ENCODE measurements at regions not wholly inside any gene's neighbourhood (a gene's known extent, or its start where the extent isn't known, plus 50 kb on each side); places are given as distances from the start of the nearest gene placed in this dataset.

GRCh38 chr20:58600756-58601155 is 50.3 kb upstream of the STX16 start:
- no peak for ATAC-seq
- Mint-ChIP-seq H3K9me3 (no peaks in the 10 kb centered on the region), H3K36me3 (no peaks in the 10 kb centered on the region), H3K27ac (no peak overlapping the region)
- DNase-seq (ENCODE audit: low spot score in 2 of 2) = no peak

GRCh38 chr20:58599966-58600365 is 51.1 kb upstream of the STX16 start:
- H3K27ac Mint-ChIP-seq = no peak overlapping the region
- no peaks in the 10 kb centered on the region for H3K9me3 Mint-ChIP-seq
- ATAC-seq = no peak
- H3K36me3 Mint-ChIP-seq = no peaks in the 10 kb centered on the region
- no peak for DNase-seq (ENCODE audit: low spot score in 2 of 2)

DNA sequence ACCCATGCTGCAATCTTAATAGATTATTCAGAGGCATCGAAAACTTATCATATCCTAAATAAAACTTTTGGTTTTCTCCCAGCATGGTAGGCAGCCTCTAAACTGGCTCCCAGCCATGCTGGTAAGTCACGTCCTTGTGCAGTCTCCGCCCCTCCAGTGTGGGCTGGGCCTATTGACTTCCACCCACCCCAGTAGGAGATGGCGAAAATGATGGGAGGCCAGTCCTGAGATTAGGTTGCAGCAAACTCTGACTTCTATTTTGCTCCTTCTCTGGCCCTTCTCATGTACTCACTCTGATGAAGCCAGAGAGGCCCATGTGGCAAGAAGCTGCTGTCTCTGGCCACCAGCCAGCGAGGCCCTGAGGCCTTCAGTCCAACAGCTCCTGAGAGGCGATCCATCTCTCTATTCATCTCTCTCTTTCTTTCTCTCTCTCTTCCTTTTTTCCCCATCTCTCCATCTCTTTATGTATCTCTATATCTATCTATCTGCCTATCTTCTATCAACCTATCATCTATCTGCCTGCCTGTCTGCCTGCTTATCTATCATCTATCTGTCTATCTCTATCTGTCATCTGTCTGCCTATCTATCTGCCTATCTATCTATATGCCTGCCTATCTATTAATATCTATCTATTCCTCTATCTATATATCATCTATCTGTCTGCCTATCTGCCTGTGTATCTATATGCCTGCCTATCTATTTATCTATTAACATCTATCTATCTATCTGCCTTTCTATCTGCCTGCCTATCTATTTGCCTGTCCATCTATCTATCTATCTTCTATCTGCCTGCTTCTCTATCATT is 52.7 kb upstream of the STX16 start:
- no peak overlapping the region for H3K27ac Mint-ChIP-seq
- DNase-seq (ENCODE audit: low spot score in 2 of 2) (no peak), ATAC-seq (no peak)
- no peaks in the 10 kb centered on the region for H3K9me3 Mint-ChIP-seq
- no peaks in the 10 kb centered on the region for H3K36me3 Mint-ChIP-seq

DNA sequence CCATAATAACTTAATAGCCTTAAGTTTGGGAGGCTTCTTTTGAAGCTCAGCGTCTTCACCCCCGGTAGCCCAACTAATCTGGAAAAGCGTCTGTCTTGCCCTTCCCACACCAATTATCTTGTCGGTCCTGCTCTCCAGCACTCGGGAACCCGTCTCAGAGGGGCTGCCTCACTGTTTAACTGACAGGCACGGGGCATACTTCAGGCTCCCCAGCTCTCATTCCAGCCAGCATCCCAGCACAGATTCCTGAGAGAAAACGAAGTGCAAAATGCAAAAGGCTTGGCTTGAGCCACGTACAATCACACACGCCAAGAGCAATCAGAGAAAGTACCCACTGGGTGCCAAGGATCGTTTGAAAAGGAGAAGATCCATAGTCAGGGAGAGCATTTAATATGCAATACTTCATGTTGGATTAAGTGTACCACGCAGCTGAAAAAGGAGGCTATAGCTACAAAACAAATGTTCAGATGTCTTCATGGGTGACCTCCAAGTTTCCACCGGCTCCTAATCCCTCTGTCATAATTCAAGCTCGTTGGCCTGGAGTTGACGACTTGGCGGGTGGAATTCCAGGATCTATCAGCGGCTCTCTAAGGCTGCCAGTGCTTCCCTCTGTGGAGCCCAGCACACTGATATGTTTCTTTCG is 53.7 kb upstream of the STX16 start:
- H3K36me3 Mint-ChIP-seq = no peaks in the 10 kb centered on the region
- no peak for ATAC-seq
- no peaks in the 10 kb centered on the region for H3K9me3 Mint-ChIP-seq
- DNase-seq (ENCODE audit: low spot score in 2 of 2) = no peak
- no peak overlapping the region for H3K27ac Mint-ChIP-seq

DNA sequence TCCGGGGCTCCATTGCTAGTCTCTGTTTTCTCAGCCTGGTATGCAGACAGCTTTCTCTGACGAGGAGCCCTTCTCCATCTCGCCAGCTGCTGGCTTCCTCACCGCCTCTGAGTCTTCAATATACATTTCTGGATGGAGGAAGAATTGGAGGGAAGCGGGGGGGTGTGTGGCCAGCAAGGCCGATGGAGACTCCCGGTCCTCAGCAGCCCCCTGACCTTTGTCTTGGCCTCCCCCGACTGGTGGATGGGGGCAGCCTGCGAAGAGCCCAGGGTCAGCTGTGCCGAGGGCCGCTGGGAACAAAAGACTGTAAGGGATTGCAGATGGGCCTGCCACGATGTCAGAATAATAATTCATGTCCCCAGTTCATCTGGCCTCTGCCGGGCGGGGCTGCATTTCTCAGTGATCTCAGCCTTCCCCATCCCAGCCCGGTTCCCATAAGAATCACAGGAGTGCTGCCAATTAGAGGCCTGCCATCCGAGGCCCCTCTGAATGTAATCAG is 54.3 kb upstream of the STX16 start:
- Mint-ChIP-seq H3K36me3 (no peaks in the 10 kb centered on the region), H3K27ac (no peak overlapping the region), H3K9me3 (no peaks in the 10 kb centered on the region)
- ATAC-seq (no peak), DNase-seq (ENCODE audit: low spot score in 2 of 2) (no peak)

- Mint-ChIP-seq H3K9me3 (no peaks in the 10 kb centered on the region), H3K36me3 (no peaks in the 10 kb centered on the region), H3K27ac (no peak overlapping the region)
- DNase-seq (ENCODE audit: low spot score in 2 of 2) = no peak
- ATAC-seq = no peak
Measured at GRCh38 chr20:58596244-58596643, 54.8 kb upstream of the STX16 start.

DNA sequence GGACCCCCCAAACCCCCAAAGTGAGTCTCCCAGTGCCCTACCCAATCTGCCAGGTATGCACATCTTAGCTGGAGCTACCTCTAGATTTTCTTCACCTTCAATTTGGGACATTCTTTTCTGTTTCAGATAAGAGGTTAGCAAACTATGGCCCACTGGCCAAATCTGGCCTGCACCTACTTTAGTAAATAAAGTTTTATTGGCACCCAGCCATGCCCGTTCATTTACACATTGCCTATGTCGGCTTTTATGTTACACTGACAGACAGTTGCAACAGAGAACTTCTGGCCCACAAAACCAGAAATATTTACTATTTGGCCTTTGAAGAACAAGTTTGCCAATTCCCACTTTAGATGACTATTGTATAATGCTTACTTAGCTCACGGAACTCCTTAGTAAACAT is 55.9 kb upstream of the STX16 start:
- Mint-ChIP-seq H3K36me3 (no peaks in the 10 kb centered on the region), H3K9me3 (no peaks in the 10 kb centered on the region), H3K27ac (no peak overlapping the region)
- ATAC-seq (no peak), DNase-seq (ENCODE audit: low spot score in 2 of 2) (no peak)

DNA sequence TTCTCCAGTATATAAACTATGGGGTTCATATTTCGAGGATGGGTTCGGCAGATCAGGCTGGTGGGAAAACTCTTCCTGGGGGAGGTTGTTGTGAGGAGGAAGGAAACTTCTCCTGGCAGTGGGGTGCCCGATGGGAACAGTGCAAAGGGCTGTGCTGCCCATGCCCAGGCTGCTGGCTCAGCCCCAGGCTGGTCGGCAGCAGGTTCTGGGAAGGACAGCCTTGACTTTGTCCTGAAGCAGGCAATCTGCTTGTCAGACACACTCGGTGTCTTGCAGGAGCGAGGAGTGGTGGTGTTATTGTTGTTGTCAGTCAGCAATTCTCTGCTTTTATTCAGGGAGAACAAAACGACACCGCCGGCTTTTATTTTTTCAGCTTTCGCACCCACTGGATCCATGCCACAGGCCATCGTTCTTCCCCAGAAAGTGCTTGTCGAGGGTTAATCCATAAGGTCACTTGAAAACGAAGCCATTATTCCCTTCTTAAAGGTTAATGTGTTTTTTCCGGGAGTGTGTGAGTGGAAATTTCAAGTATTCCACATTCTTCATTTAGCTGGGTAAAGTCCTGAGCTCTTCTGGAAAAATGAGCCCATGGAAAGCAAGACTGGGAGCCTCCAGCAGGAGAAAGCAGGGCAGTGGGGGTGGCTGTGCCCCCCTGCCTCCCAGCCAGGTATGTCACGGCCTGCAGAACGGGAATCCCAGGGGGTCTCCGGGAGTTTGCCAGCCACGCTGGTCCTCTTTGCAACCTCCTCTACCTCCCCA is 57.0 kb upstream of the STX16 start:
- ATAC-seq = no peak
- H3K36me3 Mint-ChIP-seq = no peaks in the 10 kb centered on the region
- no peak for DNase-seq (ENCODE audit: low spot score in 2 of 2)
- H3K27ac Mint-ChIP-seq = no peak overlapping the region
- H3K9me3 Mint-ChIP-seq = no peaks in the 10 kb centered on the region

DNA sequence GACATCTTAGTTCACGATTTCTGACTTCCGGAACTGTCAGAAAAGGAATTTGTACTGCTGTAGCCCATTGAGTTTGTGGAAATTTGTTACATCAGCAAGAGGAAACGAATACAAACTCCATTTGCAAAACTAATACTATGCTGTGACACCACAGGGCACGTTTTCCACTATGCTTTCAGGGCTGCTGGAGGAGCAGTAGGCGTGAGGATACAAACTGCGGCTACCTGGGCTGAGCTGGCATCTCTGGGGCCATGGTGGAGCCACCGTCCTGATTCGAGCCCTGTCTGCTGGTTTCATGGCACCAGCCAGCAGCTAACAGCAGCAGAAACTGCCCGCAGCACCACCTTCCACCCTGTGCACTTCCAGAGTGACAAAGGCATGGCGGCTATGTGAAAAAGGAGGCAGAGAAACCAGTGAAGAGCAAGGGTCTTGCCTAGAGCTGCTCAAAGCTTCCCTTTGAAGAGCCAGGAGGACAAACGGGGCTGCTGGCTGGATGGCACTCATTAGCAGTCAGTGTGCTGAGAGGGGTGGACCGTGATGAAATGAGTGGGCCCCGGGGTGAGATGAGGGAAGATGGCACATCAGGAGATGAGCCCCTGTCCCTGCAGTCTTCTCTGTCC is 58.9 kb upstream of the STX16 start:
- no peak for ATAC-seq
- no peak overlapping the region for H3K27ac Mint-ChIP-seq
- H3K36me3 Mint-ChIP-seq = no peaks in the 10 kb centered on the region
- no peaks in the 10 kb centered on the region for H3K9me3 Mint-ChIP-seq
- DNase-seq (ENCODE audit: low spot score in 2 of 2) = no peak

DNA sequence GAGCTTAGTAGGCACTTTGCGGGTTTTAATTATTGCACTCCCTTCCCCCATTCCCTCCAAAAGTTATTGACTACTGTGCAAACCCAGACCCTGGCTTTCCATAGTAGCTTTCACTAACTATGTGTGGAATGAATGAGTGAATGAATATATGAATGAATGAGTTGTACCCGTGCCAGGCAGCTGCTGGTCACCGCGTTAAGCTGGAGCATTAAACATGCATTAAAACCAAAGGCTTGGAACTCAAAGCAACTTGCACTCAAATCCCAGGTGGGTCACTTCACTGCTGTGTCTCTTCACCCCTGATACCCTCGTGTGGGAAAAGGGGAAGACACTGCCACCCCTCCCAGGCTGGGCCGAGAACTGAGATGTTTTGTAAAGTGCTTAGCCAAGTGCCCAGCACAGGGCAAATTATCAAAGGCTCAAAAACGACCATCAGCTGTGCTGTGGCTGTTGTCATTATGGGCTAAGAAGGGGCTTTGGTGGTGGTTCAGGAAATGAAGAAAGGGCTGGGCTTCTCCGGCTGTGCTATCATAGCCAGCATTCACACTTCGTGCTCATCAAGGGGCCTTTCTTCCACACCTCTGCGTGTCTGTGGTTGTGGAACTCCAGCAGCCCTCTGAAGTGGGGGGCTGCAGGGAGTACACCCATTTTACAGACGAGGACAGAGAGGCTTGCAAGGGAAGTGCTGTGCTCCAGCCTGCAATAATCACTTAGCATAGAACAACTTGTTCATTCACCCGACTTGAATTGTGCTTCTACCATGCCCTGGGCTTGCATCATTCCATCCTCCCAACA is 60.2 kb upstream of the STX16 start:
- no peak overlapping the region for H3K27ac Mint-ChIP-seq
- ATAC-seq = no peak
- no peaks in the 10 kb centered on the region for H3K36me3 Mint-ChIP-seq

GRCh38 chr20:58587467-58587866 is 63.6 kb upstream of the STX16 start:
- peaks cover 6% of the 10 kb centered on the region in 2 donors for H3K9me3 Mint-ChIP-seq
- no peak for DNase-seq (ENCODE audit: low spot score in 2 of 2)
- peaks cover 0 to 5% of the 10 kb centered on the region in 2 donors for H3K36me3 Mint-ChIP-seq
- ATAC-seq = no peak
- H3K27ac Mint-ChIP-seq = no peak overlapping the region

More for the DNA sequence above, 60.2 kb upstream of the STX16 start:
- no peaks in the 10 kb centered on the region for H3K9me3 Mint-ChIP-seq
- no peak for DNase-seq (ENCODE audit: low spot score in 2 of 2)

GRCh38 chr20:58586565-58587093 is 64.5 kb upstream of the STX16 start:
- no peak for DNase-seq (ENCODE audit: low spot score in 2 of 2)
- Mint-ChIP-seq H3K9me3 (peaks cover 11 to 14% of the 10 kb centered on the region in 2 donors), H3K36me3 (peaks cover 0 to 7% of the 10 kb centered on the region in 2 donors), H3K27ac (no peak overlapping the region)
- ATAC-seq = no peak

DNA sequence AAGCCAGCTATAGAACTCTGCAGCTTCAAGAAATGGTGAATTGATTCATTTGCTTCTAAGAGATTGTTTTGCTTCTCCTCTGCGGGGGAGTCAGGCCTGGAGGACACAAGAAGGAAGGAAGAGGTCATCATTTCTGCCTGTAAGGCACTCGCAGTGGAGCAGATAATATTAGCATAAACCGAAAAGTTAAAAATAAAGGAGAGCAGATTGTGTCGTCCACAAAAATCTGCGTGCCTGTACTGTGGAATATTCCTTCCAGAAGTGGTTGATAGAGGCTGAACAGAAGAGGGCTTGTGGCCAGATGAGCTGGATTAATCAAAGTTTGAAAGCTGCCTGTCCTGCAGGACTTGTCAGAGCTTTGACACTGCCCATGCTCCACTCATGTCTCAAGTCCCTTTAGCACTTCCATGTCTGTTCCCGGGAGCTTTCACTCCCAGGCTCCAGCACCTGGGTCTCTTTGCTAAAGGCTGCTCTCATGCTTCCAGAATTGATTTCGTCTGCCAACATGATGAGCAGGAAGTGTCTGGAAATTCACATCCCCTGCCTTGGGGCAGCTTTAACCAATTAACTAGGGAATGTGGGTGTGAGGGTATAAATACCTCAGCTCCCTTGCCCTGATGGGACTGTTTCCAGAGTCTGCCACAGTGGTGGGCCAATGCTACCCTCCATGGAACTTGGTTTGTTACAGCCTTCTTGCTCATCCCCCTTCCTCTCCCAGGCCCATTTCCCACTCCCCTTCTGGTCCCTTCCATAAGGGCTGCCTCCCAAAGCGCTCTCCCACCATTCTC is 65.1 kb upstream of the STX16 start:
- H3K36me3 Mint-ChIP-seq = peaks cover 0 to 7% of the 10 kb centered on the region in 2 donors
- ATAC-seq = no peak
- peaks cover 16 to 17% of the 10 kb centered on the region in 2 donors for H3K9me3 Mint-ChIP-seq
- no peak for DNase-seq (ENCODE audit: low spot score in 2 of 2)
- no peak overlapping the region for H3K27ac Mint-ChIP-seq

DNA sequence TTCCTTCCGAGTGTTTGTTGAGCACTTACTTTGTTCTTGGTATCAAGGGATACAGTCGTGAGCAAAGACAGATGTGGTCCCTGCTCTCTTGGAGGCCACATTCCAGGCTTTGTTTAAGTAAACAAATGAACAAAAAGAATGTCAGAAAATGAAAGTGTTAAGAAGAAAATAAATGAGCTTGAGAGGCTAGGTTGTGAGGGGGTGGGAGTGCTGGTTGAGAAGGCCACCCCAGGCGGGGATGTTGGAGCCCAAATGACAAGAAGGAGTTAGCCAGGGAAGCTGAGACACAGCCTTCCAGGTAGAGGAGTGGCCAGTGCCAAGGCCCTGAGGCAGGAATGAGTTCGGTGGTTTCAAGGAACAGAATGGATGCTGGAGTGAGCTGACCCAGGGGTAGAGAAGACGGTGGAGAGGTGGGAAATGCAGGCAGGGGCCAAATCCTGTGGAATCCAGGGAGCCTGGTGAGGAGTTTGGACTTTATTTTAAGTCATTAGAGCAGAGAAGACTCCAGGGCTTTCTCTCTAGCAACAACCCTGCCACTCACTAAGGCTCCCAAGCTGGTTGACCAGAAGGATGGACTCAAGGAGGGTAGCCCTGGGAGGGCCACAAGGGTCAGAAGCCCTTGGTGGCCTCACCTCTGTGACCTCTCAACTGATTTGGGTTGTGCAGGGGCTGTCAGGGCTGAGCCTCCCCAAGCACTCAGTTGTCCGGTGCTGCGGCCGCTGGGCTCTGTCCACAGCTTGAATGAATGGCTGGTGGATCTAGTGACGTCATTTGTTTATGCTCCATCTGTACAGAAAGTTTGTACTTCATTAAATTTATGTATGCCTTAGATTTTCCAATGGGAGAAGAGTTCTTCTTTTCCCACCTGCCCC is 66.0 kb upstream of the STX16 start:
- H3K36me3 Mint-ChIP-seq = peaks cover 0 to 7% of the 10 kb centered on the region in 2 donors
- ATAC-seq = no peak
- DNase-seq (ENCODE audit: low spot score in 2 of 2) = no peak
- H3K9me3 Mint-ChIP-seq = peaks cover 16 to 17% of the 10 kb centered on the region in 2 donors
- H3K27ac Mint-ChIP-seq = no peak overlapping the region
